Keratinocyte (primary cell): ENCODE measurements at regions not wholly inside any gene's neighbourhood (a gene's known extent, or its start where the extent isn't known, plus 50 kb on each side); places are given as distances from the start of the nearest gene placed in this dataset.
"Not testable (repeated sequence)": the region's sequence is repeated elsewhere in the genome, so short reads cannot be mapped to it uniquely, and the experiment has no call there.

Experiments used
- CTCF ChIP-seq, 3 experiments: IDR thresholded peaks in 1 of 3; conservative IDR thresholded peaks in 1 of 3; optimal IDR thresholded peaks in 1 of 3; 2 replicates in 2 of 3; 3 replicates in 1 of 3; pipeline versions ENCODE3 to v1.5.1; 2011; ENCODE audit warnings: low read length in 3 of 3, mild to moderate bottlenecking in 3 of 3, moderate library complexity in 2 of 3, control low read depth in 1 of 3, inconsistent platforms in 1 of 3; ENCODE audit not compliant: insufficient read depth in 2 of 3; ENCODE audit errors: extremely low read depth in 1 of 3
- EZH2 ChIP-seq: IDR thresholded peaks from one replicate; pipeline ENCODE4 v1.6.1; 2012; ENCODE audit warnings: inconsistent platforms, mild to moderate bottlenecking, low read length, moderate library complexity

- TF ChIP-seq CTCF (optimal IDR thresholded peaks at IDR 0.05 in 1 of 3, IDR thresholded peaks at IDR 0.05 in 1 of 3, conservative IDR thresholded peaks at IDR 0.05 in 1 of 3; ENCODE audit: extremely low read depth in 1 of 3, insufficient read depth in 2 of 3, low read length in 3 of 3); EZH2: not testable (repeated sequence)
Measured at GRCh38 chr11:89589413-89589812, 98.2 kb upstream of the NOX4 start.
